NCI-H460 (cell line): ENCODE measurements at regions not wholly inside any gene's neighbourhood (a gene's known extent, or its start where the extent isn't known, plus 50 kb on each side); places are given as distances from the start of the nearest gene placed in this dataset.

Experiments used
- DNase-seq: peaks from one replicate; pipeline ENCODE4 v3.0.0-alpha.2; 2016; ENCODE audit warnings: low read depth; ENCODE audit errors: extremely low read depth

DNA sequence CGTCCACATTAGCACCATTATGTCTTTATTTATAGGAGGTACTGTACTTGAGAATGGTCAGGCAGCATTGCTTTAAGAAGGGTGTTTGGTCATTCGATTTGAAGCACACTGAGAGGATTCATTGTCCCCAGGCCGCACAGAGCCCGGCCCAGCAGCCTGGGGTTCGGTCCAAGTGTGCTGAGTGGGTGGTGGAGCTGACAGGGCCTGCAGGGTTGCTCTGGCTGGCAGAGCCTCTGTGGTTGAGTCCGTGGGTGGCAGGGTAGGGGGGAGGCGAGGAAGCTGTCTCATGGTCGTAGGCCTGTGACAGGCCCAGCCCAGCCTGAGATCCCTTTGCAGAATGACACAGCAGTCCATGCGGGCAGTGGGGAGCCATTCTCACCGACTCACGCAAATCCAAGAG lies 227.7 kb upstream of the TOPAZ1 start:
- no peak for DNase-seq

GRCh38 chr3:44015170-44015569 lies 226.5 kb upstream of the TOPAZ1 start:
- DNase-seq: no peak

DNA sequence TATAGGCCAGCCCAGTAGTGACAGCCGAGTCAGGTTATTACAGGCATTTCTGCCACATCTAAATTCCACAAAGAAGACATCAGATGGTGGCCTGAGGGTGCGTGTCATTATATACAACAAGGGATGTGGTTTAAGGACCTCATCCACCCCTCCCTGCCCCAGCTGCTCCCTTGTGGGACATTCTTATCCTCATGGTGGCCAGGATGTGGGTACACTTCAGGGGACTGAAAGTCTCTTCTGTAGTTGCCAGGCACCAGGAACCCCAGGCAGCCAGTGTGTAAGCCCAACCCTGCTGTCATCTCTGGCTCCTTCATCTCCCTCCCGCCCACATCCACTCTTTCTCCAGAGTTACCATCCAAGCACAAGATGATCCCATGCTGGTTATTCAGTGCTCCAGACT lies 224.9 kb upstream of the TOPAZ1 start:
- no peak for DNase-seq

DNA sequence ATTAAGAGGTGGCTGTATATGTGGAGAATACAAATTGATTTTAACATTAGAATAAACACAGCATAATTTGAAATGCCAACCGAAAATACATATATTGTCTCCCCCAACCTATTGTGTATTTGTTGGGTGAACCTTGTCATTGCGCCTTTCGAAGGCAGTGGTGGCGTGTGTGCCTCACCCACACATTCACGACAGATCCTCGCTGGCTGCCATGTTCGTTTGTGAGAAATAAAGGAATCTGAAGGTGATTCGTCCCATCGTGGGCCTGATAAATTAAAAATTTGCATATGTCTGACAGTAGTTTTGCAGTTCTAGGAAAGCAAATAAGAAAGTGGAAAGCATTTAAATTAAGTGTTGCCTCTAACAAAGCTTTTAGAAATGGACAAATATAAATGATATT lies 222.8 kb upstream of the TOPAZ1 start:
- DNase-seq: no peak

- no peak for DNase-seq
Observed at GRCh38 chr3:44019736-44020135, 221.9 kb upstream of the TOPAZ1 start.

- DNase-seq: no peak
Observed at GRCh38 chr3:44020143-44020542, 221.5 kb upstream of the TOPAZ1 start.

DNA sequence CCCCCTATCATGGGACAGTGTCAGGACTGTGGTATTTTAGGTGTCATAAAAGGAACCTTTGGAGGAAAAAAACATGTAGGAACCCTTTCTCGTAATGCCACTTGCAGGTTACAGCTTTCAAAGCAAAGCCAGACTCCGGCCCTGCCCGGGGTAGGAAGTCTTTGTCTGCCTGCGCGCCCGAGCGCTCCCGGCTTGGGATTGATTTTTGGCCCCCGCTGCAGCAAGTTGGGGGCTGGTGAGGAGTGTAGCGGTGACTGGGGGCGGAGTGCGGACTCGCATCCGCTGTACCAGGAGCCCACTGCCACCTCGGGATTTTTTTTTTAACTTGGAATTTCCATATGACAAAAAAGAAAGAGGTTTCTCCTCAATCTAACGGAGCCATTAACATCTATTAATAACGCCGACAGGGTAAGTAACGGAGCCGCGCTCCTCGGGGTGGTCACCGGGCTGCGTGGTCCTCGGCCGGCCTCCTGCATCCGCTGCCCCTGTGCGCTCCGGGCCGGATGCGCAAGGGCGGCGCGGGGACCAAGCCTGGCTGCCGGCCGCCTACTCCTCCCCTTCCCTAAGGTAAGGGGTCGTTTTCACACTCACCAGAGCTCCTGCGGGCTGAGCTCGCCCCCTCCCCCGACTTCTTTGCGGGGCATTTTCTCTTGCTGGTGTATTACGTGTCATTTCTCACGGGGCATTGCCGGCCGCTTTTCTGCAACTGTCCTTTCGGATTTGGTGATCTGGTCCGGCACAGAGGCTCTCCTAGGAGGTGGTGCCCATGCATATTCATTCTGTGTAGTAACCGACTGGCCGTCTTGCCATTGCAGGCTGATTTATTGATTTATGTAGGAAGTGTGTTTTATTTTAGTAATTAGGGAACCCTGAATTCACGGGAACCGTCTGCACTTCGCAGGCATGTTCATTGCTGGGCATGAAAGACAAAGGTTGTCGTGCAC lies 219.8 kb upstream of the TOPAZ1 start:
- no peak for DNase-seq

DNA sequence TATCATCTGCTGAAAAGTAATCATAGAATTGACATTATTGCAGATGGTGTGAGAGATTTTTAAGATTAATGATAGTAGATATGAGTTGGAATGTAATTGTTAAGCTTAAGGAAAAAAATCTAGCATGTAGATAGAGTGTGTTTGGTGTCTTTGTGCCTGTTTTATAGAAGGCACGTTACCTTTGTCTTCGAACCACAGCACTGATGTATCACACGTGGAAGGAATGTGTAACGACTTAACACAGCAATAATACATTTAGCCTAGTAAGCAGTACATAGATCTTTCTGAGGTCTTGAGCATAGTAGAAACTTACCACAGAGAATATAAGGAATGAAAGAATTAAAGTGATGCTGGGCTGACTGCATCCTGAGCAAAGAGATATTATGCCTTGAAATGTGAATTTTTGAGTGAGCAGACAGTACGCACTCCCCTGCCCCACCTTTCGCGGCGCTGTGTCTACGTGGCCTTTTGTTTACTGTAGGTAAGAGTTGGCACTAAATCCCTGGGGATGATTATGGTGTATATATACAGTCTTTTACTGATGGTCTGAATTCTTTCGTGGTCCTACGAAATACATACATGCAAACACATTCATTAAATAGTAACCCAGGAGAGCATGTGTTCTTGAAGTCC lies 217.6 kb upstream of the TOPAZ1 start:
- no peak for DNase-seq

- DNase-seq: no peak
Observed at GRCh38 chr3:44026220-44026865, 215.3 kb upstream of the TOPAZ1 start.

DNA sequence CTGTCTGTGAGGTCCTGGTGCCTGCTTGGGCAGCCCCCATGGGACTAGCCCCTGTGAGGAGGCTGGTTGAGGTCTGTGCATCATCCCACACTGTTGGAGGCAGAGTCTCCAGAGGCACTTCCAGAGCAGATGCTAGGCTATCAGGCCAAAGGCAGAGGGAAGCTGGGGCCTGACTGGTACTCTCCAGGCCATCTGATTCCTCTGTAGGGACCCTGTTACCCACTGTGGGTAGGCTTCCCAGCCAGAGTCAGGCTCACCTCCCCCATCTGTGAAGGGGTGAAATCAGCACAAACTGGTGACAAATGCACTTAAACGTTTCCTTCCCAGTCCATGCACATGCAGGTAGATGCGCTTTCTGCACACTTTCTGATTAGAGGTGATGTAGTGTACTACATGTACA lies 212.6 kb upstream of the TOPAZ1 start:
- DNase-seq: no peak

DNA sequence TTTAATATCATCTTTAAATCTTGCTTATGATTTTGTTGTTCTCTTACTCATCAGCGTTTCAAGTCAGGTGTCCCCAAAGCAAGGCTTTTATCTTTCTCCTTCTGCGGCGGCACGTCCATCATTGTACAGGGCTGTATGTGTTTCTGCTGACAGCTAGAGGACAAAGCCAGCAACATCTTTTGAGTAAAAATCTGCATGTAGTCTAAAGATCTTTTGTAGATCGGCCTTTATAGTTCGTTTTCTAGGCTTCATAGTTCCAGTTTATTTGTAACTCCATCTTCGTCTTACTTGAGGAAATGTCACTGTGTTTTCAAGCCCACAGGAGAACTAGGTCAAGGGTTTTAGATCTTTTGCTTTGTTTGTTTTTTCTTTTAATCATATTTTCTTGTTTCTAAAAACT lies 211.4 kb upstream of the TOPAZ1 start:
- DNase-seq: no peak

DNA sequence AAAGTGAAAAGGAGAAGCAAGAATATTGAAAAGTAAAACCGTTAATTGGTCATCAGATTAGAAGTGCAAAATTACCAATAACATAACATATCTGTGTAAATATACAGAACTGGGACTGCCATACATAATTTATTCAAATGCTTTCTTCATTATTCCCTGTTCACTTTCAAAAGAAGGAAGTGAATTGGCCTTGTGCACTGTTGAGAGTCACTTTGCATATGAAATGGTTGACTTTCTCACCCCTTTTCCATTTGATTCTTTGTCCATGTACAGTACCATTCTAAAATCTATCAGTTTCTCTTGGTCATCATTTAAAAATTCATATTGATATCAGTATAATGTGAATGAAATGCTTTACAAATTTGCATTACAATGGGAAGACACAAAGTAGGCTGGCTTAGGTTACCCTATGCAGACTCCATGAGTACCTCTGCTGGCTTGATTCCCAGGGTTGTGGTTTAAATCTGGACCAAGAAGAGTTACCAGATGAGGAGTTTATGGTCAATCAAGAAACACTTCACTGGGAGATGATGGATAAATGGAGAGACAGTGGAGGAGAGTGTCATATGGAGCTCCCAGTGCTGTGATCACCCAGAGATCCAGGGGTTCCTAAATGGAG lies 210.9 kb upstream of the TOPAZ1 start:
- DNase-seq: no peak

DNA sequence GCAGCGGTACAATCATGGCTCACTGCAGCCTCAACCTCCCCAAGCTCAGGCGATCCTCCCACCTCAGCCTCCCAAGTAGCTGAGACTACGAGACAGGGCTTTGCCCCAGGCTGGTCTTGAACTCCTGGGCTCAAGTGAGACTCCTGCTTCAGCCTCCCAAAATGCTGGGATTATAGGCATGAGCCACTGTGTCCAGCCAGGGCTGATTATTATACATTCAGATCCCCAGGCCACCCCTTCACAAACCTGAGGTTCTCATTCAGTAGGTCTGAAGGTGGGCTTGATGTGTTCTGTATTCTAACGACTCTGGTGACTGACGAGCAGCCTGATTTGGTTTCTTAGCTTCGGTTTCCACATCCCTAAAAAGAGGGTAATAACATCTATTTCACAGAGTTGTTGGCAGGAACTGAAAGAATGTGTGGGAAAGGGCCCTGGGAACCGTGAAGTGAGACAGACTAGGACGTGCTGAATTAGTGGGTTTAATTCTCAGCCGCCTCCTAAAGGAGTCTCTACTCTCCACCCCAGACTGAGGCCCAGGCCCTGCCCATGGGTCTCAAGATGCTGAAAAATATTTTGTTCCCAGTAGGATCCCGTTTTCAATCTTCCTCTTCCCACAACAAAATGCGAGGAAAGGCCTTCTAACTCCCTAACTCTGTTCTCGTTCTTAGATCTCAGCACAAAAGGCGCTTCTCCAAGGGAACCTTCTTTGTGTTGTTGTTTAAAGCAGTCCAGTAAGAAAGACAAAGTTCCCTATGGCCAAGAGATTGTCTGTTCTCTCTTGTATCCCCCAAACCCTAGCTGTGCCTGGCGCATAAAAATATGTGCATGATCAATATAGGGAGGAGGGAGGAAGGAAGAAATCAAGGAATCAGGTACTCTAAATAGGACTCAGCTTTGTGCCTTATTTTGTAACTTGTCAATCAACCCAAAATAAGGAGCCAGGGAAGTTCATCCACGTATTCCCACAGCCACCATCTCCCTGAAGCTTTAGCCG lies 210.0 kb upstream of the TOPAZ1 start:
- no peak for DNase-seq

- no peak for DNase-seq
Observed at GRCh38 chr3:44032487-44032886, 209.2 kb upstream of the TOPAZ1 start.

DNA sequence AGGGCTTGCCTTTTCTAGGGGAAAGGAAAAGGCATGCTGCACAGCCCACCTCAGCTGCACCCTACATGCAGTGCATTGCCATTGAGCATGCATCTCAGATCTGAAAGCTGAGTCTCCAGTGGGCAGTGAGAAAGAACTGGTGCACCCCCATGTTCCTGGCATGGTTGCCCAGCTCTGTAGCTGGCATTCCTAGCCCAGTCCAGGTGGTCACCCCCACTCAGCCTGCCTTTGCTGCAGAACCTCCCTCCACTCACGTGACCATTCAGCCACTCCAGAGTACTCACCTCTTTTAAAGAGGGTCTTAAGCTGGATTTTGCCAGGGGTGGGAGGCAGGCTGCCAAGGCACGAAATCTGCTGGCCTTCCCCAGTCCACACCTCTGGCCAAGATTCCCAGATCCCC lies 208.6 kb upstream of the TOPAZ1 start:
- DNase-seq: no peak

GRCh38 chr3:44036850-44037249 lies 204.8 kb upstream of the TOPAZ1 start:
- DNase-seq: no peak

- no peak for DNase-seq
Observed at GRCh38 chr3:44039006-44039405, 202.7 kb upstream of the TOPAZ1 start.

- DNase-seq: no peak
Observed at GRCh38 chr3:44041726-44042125, 200.0 kb upstream of the TOPAZ1 start.

DNA sequence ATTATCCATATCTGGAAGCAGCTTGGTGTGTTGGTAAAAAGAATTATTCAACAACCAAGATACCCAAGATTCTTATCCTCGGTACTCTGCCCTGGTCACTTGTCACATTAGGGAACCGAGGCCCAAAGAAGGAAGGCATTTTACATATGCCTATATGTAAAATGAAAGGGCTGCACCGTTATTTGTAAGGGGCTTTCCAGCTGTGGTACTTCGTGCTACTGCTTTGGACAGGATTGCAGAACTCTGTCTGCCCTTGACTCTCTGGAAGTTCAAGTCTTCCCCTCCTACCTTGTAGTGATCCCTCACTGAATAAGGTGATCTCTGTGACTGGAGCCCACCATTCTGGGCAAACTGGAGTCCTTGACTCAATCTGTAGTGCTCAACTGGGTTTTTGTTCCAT lies 198.9 kb upstream of the TOPAZ1 start:
- DNase-seq: no peak
